Stimulated activated effector memory CD8-positive, alpha-beta T cell treated with anti-CD3 and anti-CD28 coated beads, Interleukin-12 subunit alpha, Interleukin-12 subunit beta, amount 100 ng/mL, for 72 hours (primary cell): ENCODE measurements at regions not wholly inside any gene's neighbourhood (a gene's known extent, or its start where the extent isn't known, plus 50 kb on each side); places are given as distances from the start of the nearest gene placed in this dataset.

ENCODE experiments used
- ATAC-seq: fragments of 150-1000 bp; cut with Tn5 transposase; 2 replicates; pipeline ENCODE4 v1.10.0; 2021
- DNase-seq, 2 donors: peaks; one replicate each; pipeline ENCODE4 v3.0.0; 2021 to 2022; ENCODE audit warnings: low spot score in 2 of 2
- H3K27ac Mint-ChIP-seq: one replicate; pipeline ENCODE4 v1.8.0; 2022; ENCODE audit warnings: mild to moderate bottlenecking, mixed read lengths
- H3K36me3 Mint-ChIP-seq: one replicate; pipeline ENCODE4 v1.8.0; 2022; ENCODE audit warnings: mild to moderate bottlenecking, mixed read lengths
- H3K4me1 Mint-ChIP-seq: one replicate; pipeline ENCODE4 v1.8.0; 2022; ENCODE audit warnings: mixed read lengths
- H3K4me3 Mint-ChIP-seq: one replicate; pipeline ENCODE4 v1.8.0; 2022; ENCODE audit warnings: mild to moderate bottlenecking, mixed read lengths
- H3K9me3 Mint-ChIP-seq: one replicate; pipeline ENCODE4 v1.8.0; 2022; ENCODE audit warnings: mixed read lengths

- Mint-ChIP-seq H3K4me1 (no peaks in the 10 kb centered on the region), H3K9me3 (peaks cover 4% of the 10 kb centered on the region), H3K27ac (no peak overlapping the region), H3K36me3 (no peaks in the 10 kb centered on the region), H3K4me3 (no peak overlapping the region)
- ATAC-seq: no peak
- DNase-seq: no peak
Measured at GRCh38 chr7:34308595-34308994, 349.4 kb upstream of the NPSR1 start.

GRCh38 chr7:34309116-34309515, 348.9 kb upstream of the NPSR1 start:
- DNase-seq (no peak), ATAC-seq (no peak)
- no peak overlapping the region for H3K4me3 Mint-ChIP-seq
- no peak overlapping the region for H3K27ac Mint-ChIP-seq
- no peaks in the 10 kb centered on the region for H3K4me1 Mint-ChIP-seq
- peaks cover 4% of the 10 kb centered on the region for H3K9me3 Mint-ChIP-seq
- H3K36me3 Mint-ChIP-seq: no peaks in the 10 kb centered on the region

GRCh38 chr7:34309584-34309983, 348.4 kb upstream of the NPSR1 start:
- Mint-ChIP-seq H3K4me3 (no peak overlapping the region), H3K9me3 (peaks cover 4% of the 10 kb centered on the region), H3K4me1 (no peaks in the 10 kb centered on the region), H3K27ac (no peak overlapping the region), H3K36me3 (no peaks in the 10 kb centered on the region)
- no peak for ATAC-seq
- DNase-seq: no peak

- Mint-ChIP-seq H3K9me3 (peaks cover 4% of the 10 kb centered on the region), H3K36me3 (no peaks in the 10 kb centered on the region), H3K27ac (no peak overlapping the region), H3K4me3 (no peak overlapping the region), H3K4me1 (no peaks in the 10 kb centered on the region)
- DNase-seq (no peak), ATAC-seq (no peak)
Measured at GRCh38 chr7:34311591-34311990, 346.4 kb upstream of the NPSR1 start.

- Mint-ChIP-seq H3K36me3 (no peaks in the 10 kb centered on the region), H3K4me3 (no peak overlapping the region), H3K4me1 (no peaks in the 10 kb centered on the region), H3K27ac (no peak overlapping the region), H3K9me3 (peaks cover 4% of the 10 kb centered on the region)
- ATAC-seq (no peak), DNase-seq (no peak)
Measured at GRCh38 chr7:34312624-34313023, 345.4 kb upstream of the NPSR1 start.

- Mint-ChIP-seq H3K4me3 (no peak overlapping the region), H3K36me3 (no peaks in the 10 kb centered on the region), H3K27ac (no peak overlapping the region), H3K4me1 (no peaks in the 10 kb centered on the region), H3K9me3 (peaks cover 4% of the 10 kb centered on the region)
- ATAC-seq (no peak), DNase-seq (no peak)
Measured at GRCh38 chr7:34313289-34313688, 344.7 kb upstream of the NPSR1 start.

GRCh38 chr7:34315032-34315431, 343.0 kb upstream of the NPSR1 start:
- Mint-ChIP-seq H3K27ac (no peak overlapping the region), H3K4me3 (no peak overlapping the region), H3K4me1 (no peaks in the 10 kb centered on the region), H3K36me3 (no peaks in the 10 kb centered on the region), H3K9me3 (peaks cover 4% of the 10 kb centered on the region)
- no peak for DNase-seq
- no peak for ATAC-seq

- ATAC-seq (no peak), DNase-seq (no peak)
- no peak overlapping the region for H3K4me3 Mint-ChIP-seq
- peaks cover 2% of the 10 kb centered on the region for H3K9me3 Mint-ChIP-seq
- H3K4me1 Mint-ChIP-seq: peaks cover 6% of the 10 kb centered on the region
- H3K36me3 Mint-ChIP-seq: no peaks in the 10 kb centered on the region
- no peak overlapping the region for H3K27ac Mint-ChIP-seq
Measured at GRCh38 chr7:34317039-34317438, 341.0 kb upstream of the NPSR1 start.

GRCh38 chr7:34320412-34320811, 337.6 kb upstream of the NPSR1 start:
- Mint-ChIP-seq H3K36me3 (no peaks in the 10 kb centered on the region), H3K4me1 (peaks cover 6% of the 10 kb centered on the region), H3K9me3 (no peaks in the 10 kb centered on the region), H3K27ac (no peak overlapping the region), H3K4me3 (no peak overlapping the region)
- no peak for DNase-seq
- ATAC-seq: no peak

- DNase-seq (peak; percentile 5 to 50), ATAC-seq (peak; percentile 71)
- Mint-ChIP-seq H3K4me1 (peaks cover 6% of the 10 kb centered on the region), H3K4me3 (no peak overlapping the region), H3K36me3 (no peaks in the 10 kb centered on the region), H3K27ac (no peak overlapping the region), H3K9me3 (no peaks in the 10 kb centered on the region)
Measured at GRCh38 chr7:34320926-34321661, 336.9 kb upstream of the NPSR1 start.

GRCh38 chr7:34322841-34323240, 335.2 kb upstream of the NPSR1 start:
- no peaks in the 10 kb centered on the region for H3K36me3 Mint-ChIP-seq
- H3K4me1 Mint-ChIP-seq: peaks cover 6% of the 10 kb centered on the region
- no peak for ATAC-seq
- no peak for DNase-seq
- H3K4me3 Mint-ChIP-seq: no peak overlapping the region
- no peak overlapping the region for H3K27ac Mint-ChIP-seq
- no peaks in the 10 kb centered on the region for H3K9me3 Mint-ChIP-seq

- H3K27ac Mint-ChIP-seq: no peak overlapping the region
- DNase-seq (no peak), ATAC-seq (no peak)
- no peak overlapping the region for H3K4me3 Mint-ChIP-seq
- no peaks in the 10 kb centered on the region for H3K4me1 Mint-ChIP-seq
- H3K36me3 Mint-ChIP-seq: no peaks in the 10 kb centered on the region
- H3K9me3 Mint-ChIP-seq: no peaks in the 10 kb centered on the region
Measured at GRCh38 chr7:34327681-34328080, 330.3 kb upstream of the NPSR1 start.

GRCh38 chr7:34330308-34330707, 327.7 kb upstream of the NPSR1 start:
- ATAC-seq: no peak
- DNase-seq: no peak
- H3K36me3 Mint-ChIP-seq: no peaks in the 10 kb centered on the region
- no peaks in the 10 kb centered on the region for H3K4me1 Mint-ChIP-seq
- no peak overlapping the region for H3K4me3 Mint-ChIP-seq
- H3K9me3 Mint-ChIP-seq: peaks cover 7% of the 10 kb centered on the region
- H3K27ac Mint-ChIP-seq: no peak overlapping the region

GRCh38 chr7:34331102-34331501, 326.9 kb upstream of the NPSR1 start:
- Mint-ChIP-seq H3K4me1 (no peaks in the 10 kb centered on the region), H3K9me3 (peaks cover 7% of the 10 kb centered on the region), H3K27ac (no peak overlapping the region), H3K4me3 (no peak overlapping the region), H3K36me3 (no peaks in the 10 kb centered on the region)
- DNase-seq: no peak
- no peak for ATAC-seq

- ATAC-seq (no peak), DNase-seq (no peak)
- H3K4me1 Mint-ChIP-seq: no peaks in the 10 kb centered on the region
Measured at GRCh38 chr7:34332006-34332405, 326.0 kb upstream of the NPSR1 start.

GRCh38 chr7:34333184-34333583, 324.8 kb upstream of the NPSR1 start:
- no peak overlapping the region for H3K4me3 Mint-ChIP-seq
- no peaks in the 10 kb centered on the region for H3K36me3 Mint-ChIP-seq

More at GRCh38 chr7:34332006-34332405, 326.0 kb upstream of the NPSR1 start:
- H3K4me3 Mint-ChIP-seq: no peak overlapping the region
- peaks cover 7% of the 10 kb centered on the region for H3K9me3 Mint-ChIP-seq
- no peaks in the 10 kb centered on the region for H3K36me3 Mint-ChIP-seq
- no peak overlapping the region for H3K27ac Mint-ChIP-seq

GRCh38 chr7:34333925-34334324, 324.1 kb upstream of the NPSR1 start:
- Mint-ChIP-seq H3K27ac (no peak overlapping the region), H3K36me3 (no peaks in the 10 kb centered on the region), H3K4me3 (no peak overlapping the region), H3K9me3 (peaks cover 10% of the 10 kb centered on the region), H3K4me1 (no peaks in the 10 kb centered on the region)
- no peak for DNase-seq
- no peak for ATAC-seq

More at GRCh38 chr7:34333184-34333583, 324.8 kb upstream of the NPSR1 start:
- H3K4me1 Mint-ChIP-seq: no peaks in the 10 kb centered on the region
- H3K27ac Mint-ChIP-seq: no peak overlapping the region
- peaks cover 10% of the 10 kb centered on the region for H3K9me3 Mint-ChIP-seq
- ATAC-seq (no peak), DNase-seq (no peak)
